ENCODE measurements at regions not wholly inside any gene's neighbourhood (a gene's known extent, or its start where the extent isn't known, plus 50 kb on each side); places are given as distances from the start of the nearest gene placed in this dataset.
"Not testable (repeated sequence)": the region's sequence is repeated elsewhere in the genome, so short reads cannot be mapped to it uniquely, and the experiment has no call there.

- FAIRE-seq (no peak), DNase-seq (ENCODE audit: insufficient read length, low spot score) (no peak)
- TF ChIP-seq POLR2A (IDR thresholded peaks at IDR 0.05; ENCODE audit: low read depth, low read length) = no peak
Measured at GRCh38 chr11:22044126-22044525, 148.8 kb upstream of the ANO5 start.

- FAIRE-seq = no peak
- no peak for TF ChIP-seq POLR2A (IDR thresholded peaks at IDR 0.05; ENCODE audit: low read depth, low read length)
- DNase-seq (ENCODE audit: insufficient read length, low spot score) = no peak
Measured at GRCh38 chr11:22049276-22049675, 143.6 kb upstream of the ANO5 start.

- no peak for TF ChIP-seq POLR2A (IDR thresholded peaks at IDR 0.05; ENCODE audit: low read depth, low read length)
- FAIRE-seq (no peak), DNase-seq (ENCODE audit: insufficient read length, low spot score) (no peak)
Measured at GRCh38 chr11:22065472-22065871, 127.4 kb upstream of the ANO5 start.

- FAIRE-seq = no peak
- TF ChIP-seq POLR2A (IDR thresholded peaks at IDR 0.05; ENCODE audit: low read depth, low read length) = no peak
- no peak for DNase-seq (ENCODE audit: insufficient read length, low spot score)
Measured at GRCh38 chr11:22069844-22070243, 123.0 kb upstream of the ANO5 start.

GRCh38 chr11:22076271-22076930 is 116.5 kb upstream of the ANO5 start:
- FAIRE-seq (no peak), DNase-seq (ENCODE audit: insufficient read length, low spot score) (no peak)
- no peak for TF ChIP-seq POLR2A (IDR thresholded peaks at IDR 0.05; ENCODE audit: low read depth, low read length)

GRCh38 chr11:22078063-22078462 is 114.8 kb upstream of the ANO5 start:
- TF ChIP-seq POLR2A (IDR thresholded peaks at IDR 0.05; ENCODE audit: low read depth, low read length) = no peak
- FAIRE-seq = no peak
- DNase-seq (ENCODE audit: insufficient read length, low spot score) = no peak

- DNase-seq (ENCODE audit: insufficient read length, low spot score) = no peak
- FAIRE-seq = no peak
- no peak for TF ChIP-seq POLR2A (IDR thresholded peaks at IDR 0.05; ENCODE audit: low read depth, low read length)
Measured at GRCh38 chr11:22079133-22079872, 113.6 kb upstream of the ANO5 start.

GRCh38 chr11:22082178-22082577 is 110.7 kb upstream of the ANO5 start:
- no peak for DNase-seq (ENCODE audit: insufficient read length, low spot score)
- no peak for FAIRE-seq
- TF ChIP-seq POLR2A (IDR thresholded peaks at IDR 0.05; ENCODE audit: low read depth, low read length) = no peak

GRCh38 chr11:22082788-22083187 is 110.1 kb upstream of the ANO5 start:
- TF ChIP-seq POLR2A (IDR thresholded peaks at IDR 0.05; ENCODE audit: low read depth, low read length) = no peak

GRCh38 chr11:22084056-22084455 is 108.8 kb upstream of the ANO5 start:
- TF ChIP-seq POLR2A (IDR thresholded peaks at IDR 0.05; ENCODE audit: low read depth, low read length) = no peak
- DNase-seq (ENCODE audit: insufficient read length, low spot score) (no peak), FAIRE-seq (no peak)

More at GRCh38 chr11:22082788-22083187, 110.1 kb upstream of the ANO5 start:
- FAIRE-seq (no peak), DNase-seq (ENCODE audit: insufficient read length, low spot score) (no peak)

GRCh38 chr11:22084564-22084963 is 108.3 kb upstream of the ANO5 start:
- no peak for TF ChIP-seq POLR2A (IDR thresholded peaks at IDR 0.05; ENCODE audit: low read depth, low read length)
- DNase-seq (ENCODE audit: insufficient read length, low spot score) = no peak
- FAIRE-seq = no peak

GRCh38 chr11:22089609-22090008 is 103.3 kb upstream of the ANO5 start:
- DNase-seq (ENCODE audit: insufficient read length, low spot score) (no peak), FAIRE-seq (no peak)
- TF ChIP-seq POLR2A (IDR thresholded peaks at IDR 0.05; ENCODE audit: low read depth, low read length) = no peak

GRCh38 chr11:22106566-22106965 is 86.3 kb upstream of the ANO5 start:
- TF ChIP-seq POLR2A (IDR thresholded peaks at IDR 0.05; ENCODE audit: low read depth, low read length) = no peak
- DNase-seq (ENCODE audit: insufficient read length, low spot score) (no peak), FAIRE-seq (no peak)

- TF ChIP-seq POLR2A (IDR thresholded peaks at IDR 0.05; ENCODE audit: low read depth, low read length) = no peak
- no peak for DNase-seq (ENCODE audit: insufficient read length, low spot score)
- FAIRE-seq = no peak
Measured at GRCh38 chr11:22115470-22116029, 77.3 kb upstream of the ANO5 start.

- DNase-seq (ENCODE audit: insufficient read length, low spot score); FAIRE-seq: not testable (repeated sequence)
Measured at GRCh38 chr11:22127981-22128380, 64.9 kb upstream of the ANO5 start.

Measured in H54 (cell line).